ENCODE measurements at regions not wholly inside any gene's neighbourhood (a gene's known extent, or its start where the extent isn't known, plus 50 kb on each side); places are given as distances from the start of the nearest gene placed in this dataset.

- CTCF ChIA-PET (ENCODE audit: low intra/inter-chr PET ratio, low total read pairs), result no interaction called here
- Histone ChIP-seq H3K4me2 (ENCODE audit: low read depth, low read length) (no peak overlapping the region), H3K9ac (ENCODE audit: insufficient read depth, low read depth, low read length) (no peak overlapping the region), H3K36me3 (replicated peaks in 1 of 2; ENCODE audit: control insufficient read depth in 1 of 2, insufficient read depth in 2 of 2, low read length in 2 of 2) (no peaks in the 10 kb centered on the region), H3K4me3 (replicated peaks in 1 of 3; ENCODE audit: insufficient read depth in 1 of 3, low read depth in 2 of 3, low read length in 3 of 3) (no peak overlapping the region), H3K9me3 (ENCODE audit: low read length) (no peaks in the 10 kb centered on the region), H3K27ac (ENCODE audit: extremely low read length, insufficient read depth, low read length) (no peak overlapping the region), H3K79me2 (ENCODE audit: insufficient read depth, low read length) (no peaks in the 10 kb centered on the region), H4K20me1 (ENCODE audit: insufficient read depth, low read length) (no peaks in the 10 kb centered on the region), H2AFZ (ENCODE audit: low read length) (no peak overlapping the region), H3K27me3 (ENCODE audit: control insufficient read depth in 1 of 2, insufficient read depth in 2 of 2, low read length in 2 of 2) (peaks cover 0 to 4% of the 10 kb centered on the region in 2 experiments; a peak in 2 of 5 replicates), H3K4me1 (ENCODE audit: insufficient read depth, low read length) (no peaks in the 10 kb centered on the region)
- in situ Hi-C loops (cut with HindIII; ENCODE audit: extremely low pct_ligation_motif_present, low pct_unique_long_range_greater_than_20kb), result no loop called here
- 21% methylated on average over 9 of the region's 9 CpGs for WGBS (ENCODE audit: low lambda C conversion rate)
- DNase-seq (ENCODE audit: low spot score) (no peak), ATAC-seq (no peak), FAIRE-seq (no peak)
- BruUV-seq (replicated peaks), result no TSS peak
- TF ChIP-seq ZNF607 (CRISPR knock-in tag; IDR thresholded peaks at IDR 0.05; ENCODE audit: borderline replicate concordance) (no peak), AKNA (CRISPR knock-in tag; IDR thresholded peaks at IDR 0.05; ENCODE audit: borderline replicate concordance) (no peak), NR2F6 (IDR thresholded peaks at IDR 0.05) (no peak), NR2F6 (CRISPR knock-in tag; IDR thresholded peaks at IDR 0.05) (no peak), HINFP (CRISPR knock-in tag; IDR thresholded peaks at IDR 0.05; ENCODE audit: low read depth) (no peak), AHR (CRISPR knock-in tag; IDR thresholded peaks at IDR 0.05) (no peak), ZNF83 (CRISPR knock-in tag; IDR thresholded peaks at IDR 0.05; ENCODE audit: borderline replicate concordance) (no peak)
- intact Hi-C loops (cut with micrococcal nuclease; ENCODE audit: unreplicated experiment), result no loop called here
- POLR2A ChIA-PET, result no interaction called here
Observed at GRCh38 chr2:236472720-236473495, 96.7 kb upstream of the ACKR3 start.
